T47D (cell line): ENCODE measurements at regions not wholly inside any gene's neighbourhood (a gene's known extent, or its start where the extent isn't known, plus 50 kb on each side); places are given as distances from the start of the nearest gene placed in this dataset.
"Not testable (repeated sequence)": the region's sequence is repeated elsewhere in the genome, so short reads cannot be mapped to it uniquely, and the experiment has no call there.

Source experiments
- DNase-seq, 2 experiments: peaks; one replicate each; pipeline versions ENCODE4 v3.0.0 to v3.0.0-alpha.2; 2011 to 2012; ENCODE audit warnings: low read depth in 1 of 2, low spot score in 1 of 2
- JUND ChIP-seq: IDR thresholded peaks from 2 replicates; pipeline ENCODE4 v1.6.1; 2012; ENCODE audit warnings: low read depth
- in situ Hi-C: cut with HindIII; loops from 2 replicates; pipeline ENCODE4 v1.10.0; 2016; ENCODE audit warnings: low sequenced_read_pairs, low pct_unique_long_range_greater_than_20kb

- no peak for DNase-seq
- in situ Hi-C loops: no loop called here
- TF ChIP-seq JUND: no peak
Measured at GRCh38 chr9:82417501-82417900, 428.9 kb downstream of the SPATA31D1 start.

DNA sequence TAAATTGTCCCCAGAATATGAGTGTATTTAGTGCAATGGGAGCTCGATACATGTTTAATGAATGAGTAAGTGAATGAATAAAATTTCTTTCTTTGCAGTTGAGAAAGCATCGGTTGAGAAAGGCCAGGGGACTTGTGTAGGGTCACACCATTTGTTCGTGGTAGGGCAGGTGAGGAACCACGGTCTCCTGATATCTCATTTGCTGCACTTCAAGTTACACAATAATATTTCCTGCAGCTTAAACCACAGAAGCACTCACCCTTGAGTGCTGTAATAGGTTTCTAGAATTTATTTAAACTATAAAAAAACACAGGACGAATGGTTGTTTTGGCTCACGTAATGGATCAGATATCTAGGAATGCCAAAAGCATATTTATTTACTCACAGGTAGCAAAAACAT lies 429.8 kb downstream of the SPATA31D1 start:
- TF ChIP-seq JUND: no peak
- peak; percentile 8 to 9 for DNase-seq
- in situ Hi-C loops: no loop called here

- DNase-seq: no peak
- in situ Hi-C loops: no loop called here
- no peak for TF ChIP-seq JUND
Measured at GRCh38 chr9:82419696-82420486, 431.3 kb downstream of the SPATA31D1 start.

- in situ Hi-C loops: no loop called here
- DNase-seq: no peak
- TF ChIP-seq JUND: no peak
Measured at GRCh38 chr9:82421498-82421897, 432.9 kb downstream of the SPATA31D1 start.

DNA sequence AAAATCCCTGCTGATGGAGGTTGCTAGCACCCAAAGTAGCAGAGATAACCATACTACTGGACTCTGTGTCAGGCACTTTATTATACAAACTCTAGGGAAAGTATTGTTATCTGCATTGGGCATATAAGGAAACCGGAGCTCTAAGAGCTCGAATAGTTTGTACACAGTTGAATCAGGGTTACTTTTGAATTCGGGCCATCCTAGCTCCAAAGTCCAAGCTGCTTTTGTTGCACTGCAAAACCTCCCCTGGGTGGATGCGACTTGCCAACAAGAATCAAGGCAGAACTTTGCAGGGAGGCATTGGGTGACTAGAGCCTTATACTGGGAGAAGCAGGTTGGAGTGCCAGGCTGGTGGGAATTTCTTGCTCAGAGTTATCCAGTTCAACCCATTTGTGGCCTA lies 435.1 kb downstream of the SPATA31D1 start:
- TF ChIP-seq JUND: no peak
- in situ Hi-C loops: no loop called here
- DNase-seq: no peak

DNA sequence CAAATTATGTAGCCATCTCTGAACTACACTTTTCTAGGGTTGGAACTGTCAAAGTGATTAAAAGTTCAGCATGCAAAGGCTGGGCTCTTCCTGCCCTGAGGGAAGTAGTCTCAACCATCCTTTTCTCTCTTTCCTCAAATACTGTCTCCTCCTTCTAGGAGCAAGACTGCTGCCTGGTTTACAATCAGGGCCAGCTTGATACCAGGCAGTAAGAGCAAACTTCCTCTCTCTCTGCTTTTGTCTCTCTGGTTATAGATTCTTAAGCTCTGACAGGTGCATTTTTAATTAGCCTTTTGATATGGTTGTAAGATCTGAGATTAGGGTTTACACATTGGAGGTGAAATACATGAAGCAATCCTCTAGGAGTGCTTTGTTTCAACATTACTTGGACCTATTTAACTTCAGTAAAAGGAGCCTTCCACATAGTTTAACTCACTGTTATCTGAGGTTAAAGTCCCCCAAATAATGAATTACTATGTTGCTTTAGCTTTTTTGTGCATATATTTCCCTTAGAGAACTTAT lies 436.1 kb downstream of the SPATA31D1 start:
- TF ChIP-seq JUND: no peak
- DNase-seq: no peak
- in situ Hi-C loops: no loop called here

DNA sequence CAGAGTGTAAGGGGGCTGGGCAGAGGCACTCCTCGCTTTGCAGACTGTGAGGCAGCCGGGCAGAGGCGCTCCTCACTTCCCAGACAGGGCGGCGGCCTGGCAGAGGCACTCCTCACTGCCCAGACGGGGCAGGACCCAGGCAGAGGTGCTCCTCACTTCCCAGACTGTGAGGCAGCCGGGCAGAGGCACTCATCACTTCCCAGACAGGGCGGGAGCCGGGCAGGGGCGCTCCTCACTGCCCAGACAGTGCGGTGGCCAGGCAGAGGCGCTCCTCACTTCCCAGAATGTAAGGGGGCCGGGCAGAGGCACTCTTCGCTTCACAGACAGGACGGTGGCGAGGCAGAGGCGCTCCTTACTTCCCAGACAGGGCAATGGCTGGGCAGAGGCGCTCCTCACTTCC lies 442.5 kb downstream of the SPATA31D1 start:
- TF ChIP-seq JUND: no peak
- DNase-seq: no peak
- in situ Hi-C loops: no loop called here

DNA sequence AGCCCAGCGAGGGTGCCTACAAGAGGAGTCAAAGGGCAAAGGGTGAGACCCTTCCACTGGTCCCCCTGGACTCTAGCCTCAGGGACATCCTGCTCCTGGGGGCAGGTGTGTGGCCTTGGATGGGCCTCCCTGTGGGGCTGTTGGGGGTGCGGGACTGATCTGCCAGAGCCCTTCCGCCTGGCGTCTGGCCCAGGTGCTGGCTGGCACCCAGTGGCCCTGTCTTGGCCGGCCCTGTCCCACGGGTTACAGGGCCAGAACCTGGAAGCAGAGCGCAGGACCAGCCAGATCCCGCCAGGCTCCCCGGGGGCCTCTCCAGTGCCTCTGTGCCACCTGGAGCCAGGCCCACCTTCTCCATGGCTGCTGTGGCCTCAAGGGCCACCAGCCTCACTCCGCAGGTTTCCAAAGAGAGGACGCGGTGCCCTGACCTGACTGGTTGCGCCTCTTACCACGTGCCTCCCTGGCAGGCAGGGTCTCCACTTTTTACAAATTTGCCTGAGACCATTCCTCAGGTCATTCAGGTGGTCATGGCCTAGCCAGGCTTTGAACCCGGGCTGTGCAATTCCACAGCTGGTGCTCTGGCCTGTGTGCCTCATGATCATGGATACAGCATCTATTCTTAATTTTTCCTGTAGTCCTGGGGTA lies 444.8 kb downstream of the SPATA31D1 start:
- DNase-seq, in situ Hi-C loops: not testable (repeated sequence)

GRCh38 chr9:82436475-82436874 lies 447.9 kb downstream of the SPATA31D1 start:
- TF ChIP-seq JUND: no peak
- in situ Hi-C loops: no loop called here
- DNase-seq: no peak

DNA sequence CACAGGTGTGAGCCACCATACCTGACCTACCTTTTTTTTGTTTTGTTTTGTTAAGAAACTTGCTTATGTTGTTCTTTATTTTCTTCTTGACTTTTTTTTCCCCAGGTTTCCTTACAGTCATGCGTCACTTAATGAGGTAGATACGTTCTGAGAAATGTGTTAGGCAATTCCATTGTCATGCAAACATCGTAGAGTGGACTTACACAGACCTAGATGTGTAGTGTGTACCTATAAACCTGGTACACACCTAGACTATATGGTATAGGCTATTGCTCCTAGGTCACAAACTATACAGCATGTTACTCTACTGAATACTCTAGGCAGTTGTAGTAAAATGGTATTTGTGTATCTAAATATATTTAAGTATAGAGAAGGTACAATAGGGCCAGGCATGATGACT lies 448.6 kb downstream of the SPATA31D1 start:
- in situ Hi-C loops: not testable (repeated sequence)

DNA sequence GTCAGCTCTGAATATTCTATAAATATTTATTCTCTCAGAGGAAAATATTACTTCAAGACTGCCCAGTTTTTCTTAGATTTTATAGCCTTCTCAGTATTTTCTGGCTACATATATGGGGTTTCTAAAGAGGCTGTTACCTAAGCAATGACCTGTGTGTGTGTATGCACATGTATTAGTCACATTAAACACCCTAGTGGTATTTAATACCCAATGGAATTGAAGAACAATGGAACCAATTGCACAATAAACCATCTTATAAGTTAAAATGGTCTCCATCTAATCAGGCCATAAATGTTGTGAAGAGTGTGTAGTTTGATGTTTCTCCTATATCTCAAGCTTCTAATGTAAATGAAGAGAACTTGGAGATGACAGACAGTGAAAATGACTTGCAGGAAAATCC lies 450.0 kb downstream of the SPATA31D1 start:
- no peak for DNase-seq
- no peak for TF ChIP-seq JUND
- in situ Hi-C loops: no loop called here

More for the DNA sequence above, 448.6 kb downstream of the SPATA31D1 start:
- not testable (repeated sequence) for DNase-seq

- in situ Hi-C loops: no loop called here
- no peak for DNase-seq
- TF ChIP-seq JUND: no peak
Measured at GRCh38 chr9:82443312-82443711, 454.7 kb downstream of the SPATA31D1 start.

- no peak for DNase-seq
- in situ Hi-C loops: no loop called here
- no peak for TF ChIP-seq JUND
Measured at GRCh38 chr9:82445556-82445955, 457.0 kb downstream of the SPATA31D1 start.
